H9 (cell line): ENCODE measurements at regions not wholly inside any gene's neighbourhood (a gene's known extent, or its start where the extent isn't known, plus 50 kb on each side); places are given as distances from the start of the nearest gene placed in this dataset.

Source experiments
- DNase-seq: peaks from one replicate; pipeline ENCODE4 v3.0.0-alpha.2; 2017
- H2AFZ ChIP-seq: one replicate; pipeline ENCODE4 v1.6.1; 2013; ENCODE audit warnings: mild to moderate bottlenecking, low read length, control low read depth, moderate library complexity
- H2AK5ac ChIP-seq: 2 replicates; pipeline ENCODE4 v1.6.1; 2013; ENCODE audit warnings: low read length, control low read depth, mixed read lengths; ENCODE audit not compliant: insufficient read length
- H2BK120ac ChIP-seq: one replicate; pipeline ENCODE4 v1.6.1; 2013; ENCODE audit warnings: low read depth, mild to moderate bottlenecking, low read length, control low read depth, inconsistent platforms; ENCODE audit not compliant: poor library complexity, severe bottlenecking
- H2BK12ac ChIP-seq: 2 replicates; pipeline ENCODE4 v1.6.1; 2013; ENCODE audit warnings: low read length, control low read depth, mixed read lengths, low read depth; ENCODE audit not compliant: insufficient read length
- H2BK15ac ChIP-seq: 2 replicates; pipeline ENCODE4 v1.6.1; 2013; ENCODE audit warnings: low read depth, low read length, control low read depth
- H2BK20ac ChIP-seq: one replicate; pipeline ENCODE4 v1.6.1; 2013; ENCODE audit warnings: low read depth, mild to moderate bottlenecking, low read length, control low read depth, inconsistent platforms; ENCODE audit not compliant: poor library complexity, severe bottlenecking
- H2BK5ac ChIP-seq: 2 replicates; pipeline ENCODE4 v1.6.1; 2013; ENCODE audit warnings: low read length, control low read depth, mixed read lengths; ENCODE audit not compliant: insufficient read length
- H3K14ac ChIP-seq: 2 replicates; pipeline ENCODE4 v1.6.1; 2013; ENCODE audit warnings: low read length, control low read depth; ENCODE audit not compliant: insufficient read depth
- H3K18ac ChIP-seq: 2 replicates; pipeline ENCODE4 v1.6.1; 2013; ENCODE audit warnings: low read depth, mild to moderate bottlenecking, mixed read lengths, low read length, control low read depth; ENCODE audit not compliant: insufficient read length
- H3K23ac ChIP-seq: 2 replicates; pipeline ENCODE4 v1.6.1; 2013; ENCODE audit warnings: low read length, control low read depth, mixed read lengths, low read depth; ENCODE audit not compliant: insufficient read length
- H3K23me2 ChIP-seq: 2 replicates; pipeline ENCODE4 v1.6.1; 2013; ENCODE audit warnings: low read depth, mild to moderate bottlenecking, mixed read lengths, low read length, control low read depth; ENCODE audit not compliant: insufficient read length, poor library complexity, severe bottlenecking
- H3K27ac ChIP-seq: 2 replicates; pipeline ENCODE4 v1.5.1; 2013; ENCODE audit warnings: low read length, control low read depth, mixed read lengths, low read depth; ENCODE audit not compliant: insufficient read length
- H3K27me3 ChIP-seq: 2 replicates; pipeline ENCODE4 v1.6.1; 2013; ENCODE audit warnings: low read length, control low read depth, inconsistent platforms; ENCODE audit not compliant: insufficient read depth
- H3K4ac ChIP-seq: 2 replicates; pipeline ENCODE4 v1.6.1; 2013; ENCODE audit warnings: low read depth, mild to moderate bottlenecking, control low read depth, inconsistent platforms, low read length, moderate library complexity
- H3K4me1 ChIP-seq: 2 replicates; pipeline ENCODE4 v1.6.1; 2013; ENCODE audit warnings: low read length, control low read depth, inconsistent platforms; ENCODE audit not compliant: insufficient read depth
- H3K4me2 ChIP-seq: 2 replicates; pipeline ENCODE4 v1.6.1; 2013; ENCODE audit warnings: low read length, control low read depth, mixed read lengths; ENCODE audit not compliant: insufficient read length, insufficient read depth
- H3K56ac ChIP-seq: 2 replicates; pipeline ENCODE4 v1.6.1; 2013; ENCODE audit warnings: low read depth, mild to moderate bottlenecking, mixed read lengths, low read length, control low read depth; ENCODE audit not compliant: insufficient read length
- H3K79me1 ChIP-seq: 2 replicates; pipeline ENCODE4 v1.6.1; 2013; ENCODE audit warnings: low read depth, mild to moderate bottlenecking, moderate library complexity, low read length, control low read depth, inconsistent platforms; ENCODE audit not compliant: insufficient read depth, poor library complexity, severe bottlenecking
- H3K79me2 ChIP-seq: 2 replicates; pipeline ENCODE4 v1.6.1; 2013; ENCODE audit warnings: low read length, control low read depth, inconsistent platforms; ENCODE audit not compliant: insufficient read depth
- H3K9ac ChIP-seq: 2 replicates; pipeline ENCODE4 v1.6.1; 2013; ENCODE audit warnings: low read length, control low read depth, mixed read lengths; ENCODE audit not compliant: insufficient read length; ENCODE audit errors: extremely low read depth
- H3K9me3 ChIP-seq: one replicate; pipeline ENCODE4 v1.6.1; 2013; ENCODE audit warnings: low read depth, low read length, inconsistent platforms; ENCODE audit not compliant: control insufficient read depth
- H3T11ph ChIP-seq: one replicate; pipeline ENCODE4 v1.6.1; 2013; ENCODE audit warnings: mild to moderate bottlenecking, low read length, control low read depth, inconsistent platforms
- H4K20me1 ChIP-seq: one replicate; pipeline ENCODE4 v1.6.1; 2013; ENCODE audit not compliant: control insufficient read depth, insufficient read length, insufficient read depth
- H4K5ac ChIP-seq: 2 replicates; pipeline ENCODE4 v1.6.1; 2013; ENCODE audit warnings: low read depth, mild to moderate bottlenecking, mixed read lengths, low read length, control low read depth; ENCODE audit not compliant: insufficient read length
- H4K8ac ChIP-seq: replicated peaks from 2 replicates; pipeline ENCODE4 v1.6.1; 2013; ENCODE audit warnings: low read length, control low read depth, mixed read lengths, low read depth; ENCODE audit not compliant: insufficient read length
- H4K91ac ChIP-seq: 2 replicates; pipeline ENCODE4 v1.6.1; 2013; ENCODE audit warnings: low read depth, mild to moderate bottlenecking, moderate library complexity, mixed read lengths, low read length, control low read depth; ENCODE audit not compliant: insufficient read length
- H3K27ac Mint-ChIP-seq, 3 experiments: 2 replicates in 2 of 3; 3 replicates in 1 of 3; pipeline ENCODE4 v1.8.0; 2020 to 2021; ENCODE audit warnings: mixed read lengths in 3 of 3, mild to moderate bottlenecking in 1 of 3, moderate library complexity in 1 of 3
- H3K27me3 Mint-ChIP-seq: 2 replicates; pipeline ENCODE4 v1.8.0; 2021; ENCODE audit warnings: low read depth, mild to moderate bottlenecking, moderate library complexity, mixed read lengths
- H3K36me3 Mint-ChIP-seq, 3 experiments: 2 replicates in 2 of 3; 3 replicates in 1 of 3; pipeline ENCODE4 v1.8.0; 2020 to 2021; ENCODE audit warnings: low read depth in 3 of 3, mixed read lengths in 3 of 3; ENCODE audit not compliant: insufficient read depth in 1 of 3
- H3K4me1 Mint-ChIP-seq, 2 experiments: 2 replicates each; pipeline ENCODE4 v1.8.0; 2020; ENCODE audit warnings: mixed read lengths in 2 of 2
- H3K4me3 Mint-ChIP-seq, 2 experiments: 2 replicates in 1 of 2; 3 replicates in 1 of 2; pipeline ENCODE4 v1.8.0; 2020 to 2021; ENCODE audit warnings: mild to moderate bottlenecking in 2 of 2, mixed read lengths in 2 of 2, moderate library complexity in 1 of 2
- H3K9me3 Mint-ChIP-seq, 2 experiments: 2 replicates in 1 of 2; 3 replicates in 1 of 2; pipeline ENCODE4 v1.8.0; 2020; ENCODE audit warnings: mild to moderate bottlenecking in 2 of 2, mixed read lengths in 2 of 2, moderate library complexity in 1 of 2
- CTCF ChIP-seq: fragments of 200-600 bp; sonication (generic); conservative IDR thresholded peaks from 3 replicates; pipeline ENCODE4 v1.8.0; 2021; ENCODE audit warnings: antibody characterized with exemption, mild to moderate bottlenecking
- WGBS: extraction: QIAGEN DNeasy Blood & Tissue Kit; methylation state at CpG from one replicate; pipeline ENCODE4 v1.1.7; 2013; ENCODE audit warnings: missing lambda C conversion rate, low lambda C conversion rate, mixed read lengths; ENCODE audit not compliant: insufficient read length; ENCODE audit errors: extremely low coverage; 5-methylcytosine and 5-hydroxymethylcytosine counted together

GRCh38 chr2:175350105-175350504 lies 168.6 kb upstream of the ATP5MC3 start:
- Mint-ChIP-seq H3K27ac (no peak overlapping the region), H3K36me3 (no peaks in the 10 kb centered on the region), H3K4me3 (no peak overlapping the region), H3K9me3 (peaks cover 0 to 4% of the 10 kb centered on the region in 2 experiments; a peak in 2 of 5 replicates), H3K27me3 (peaks cover 17% of the 10 kb centered on the region), H3K4me1 (peaks cover 0 to 4% of the 10 kb centered on the region in 2 experiments; a peak in 2 of 4 replicates)
- Histone ChIP-seq H3K4me1 (no peaks in the 10 kb centered on the region), H3K4ac (no peak overlapping the region), H3K79me1 (no peaks in the 10 kb centered on the region), H3K18ac (no peak overlapping the region), H4K91ac (no peak overlapping the region), H3K14ac (no peak overlapping the region), H4K8ac (no peak overlapping the region), H3K23ac (no peak overlapping the region), H4K5ac (no peak overlapping the region), H2BK12ac (no peak overlapping the region), H2AFZ (no peak overlapping the region), H2BK5ac (no peak overlapping the region), H3K9me3 (no peaks in the 10 kb centered on the region), H3T11ph (no peak overlapping the region), H3K4me2 (no peak overlapping the region), H2AK5ac (no peak overlapping the region), H2BK20ac (no peak overlapping the region), H2BK120ac (no peak overlapping the region), H3K56ac (no peak overlapping the region), H3K9ac (no peak overlapping the region), H3K27ac (no peak overlapping the region), H3K27me3 (no peaks in the 10 kb centered on the region), H3K23me2 (no peaks in the 10 kb centered on the region), H2BK15ac (no peak overlapping the region), H3K79me2 (peaks cover 1% of the 10 kb centered on the region; the same call in 1 of the 2 replicates), H4K20me1 (no peaks in the 10 kb centered on the region)
- no CpG with 5 or more reads among the region's 5 CpGs for WGBS
- TF ChIP-seq CTCF: no peak
- no peak for DNase-seq
